ENCODE measurements at regions not wholly inside any gene's neighbourhood (a gene's known extent, or its start where the extent isn't known, plus 50 kb on each side); places are given as distances from the start of the nearest gene placed in this dataset.

- Histone ChIP-seq H3K27ac (ENCODE audit: low read depth, low read length, poor library complexity, severe bottlenecking) (no peak overlapping the region), H3K9me3 (ENCODE audit: low read depth, low read length, poor library complexity, severe bottlenecking) (no peaks in the 10 kb centered on the region), H3K36me3 (ENCODE audit: insufficient read depth, low read length, poor library complexity, severe bottlenecking) (no peaks in the 10 kb centered on the region), H3K27me3 (replicated peaks; ENCODE audit: insufficient read depth, low read depth, low read length, poor library complexity) (no peaks in the 10 kb centered on the region), H3K4me3 (ENCODE audit: low read depth, low read length, poor library complexity, severe bottlenecking) (no peak overlapping the region), H3K4me1 (ENCODE audit: insufficient read depth, low read length, poor library complexity, severe bottlenecking) (no peaks in the 10 kb centered on the region)
- CTCF ChIA-PET = no interaction called here
- intact Hi-C loops (cut with micrococcal nuclease; ENCODE audit: unreplicated experiment) = no loop called here
- no peak for DNase-seq (ENCODE audit: low spot score)
- POLR2A ChIA-PET (ENCODE audit: low non-redundant PET) = no interaction called here
- no TSS peak for BruUV-seq (replicated peaks)
- TF ChIP-seq CTCF (conservative IDR thresholded peaks at IDR 0.05; ENCODE audit: low read depth, low read length) = no peak
- no peak for TF ChIP-seq EZH2 (IDR thresholded peaks at IDR 0.05; ENCODE audit: borderline replicate concordance, low read depth, low read length, poor library complexity, severe bottlenecking)
These were observed 250.8 kb downstream of the EN1 start for GRCh38 chr2:118596620-118597019.

- H3K27ac ChIP-seq (ENCODE audit: low read depth, low read length, poor library complexity, severe bottlenecking) = no peak overlapping the region
- TF ChIP-seq CTCF (conservative IDR thresholded peaks at IDR 0.05; ENCODE audit: low read depth, low read length) = no peak
- TF ChIP-seq EZH2 (IDR thresholded peaks at IDR 0.05; ENCODE audit: borderline replicate concordance, low read depth, low read length, poor library complexity, severe bottlenecking) = no peak
- ChIA-PET POLR2A (ENCODE audit: low non-redundant PET) (no interaction called here), CTCF (no interaction called here)
- H3K9me3 ChIP-seq (ENCODE audit: low read depth, low read length, poor library complexity, severe bottlenecking) = no peaks in the 10 kb centered on the region
- H3K27me3 ChIP-seq (replicated peaks; ENCODE audit: insufficient read depth, low read depth, low read length, poor library complexity) = no peaks in the 10 kb centered on the region
- DNase-seq (ENCODE audit: low spot score) = no peak
- BruUV-seq (replicated peaks) = no TSS peak
- H3K4me1 ChIP-seq (ENCODE audit: insufficient read depth, low read length, poor library complexity, severe bottlenecking) = no peaks in the 10 kb centered on the region
- no peaks in the 10 kb centered on the region for H3K36me3 ChIP-seq (ENCODE audit: insufficient read depth, low read length, poor library complexity, severe bottlenecking)
- intact Hi-C loops (cut with micrococcal nuclease; ENCODE audit: unreplicated experiment) = no loop called here
- no peak overlapping the region for H3K4me3 ChIP-seq (ENCODE audit: low read depth, low read length, poor library complexity, severe bottlenecking)
These were observed 254.2 kb downstream of the EN1 start for GRCh38 chr2:118593257-118593656.

GRCh38 chr2:118591223-118591622 is 256.2 kb downstream of the EN1 start:
- H3K4me3 ChIP-seq (ENCODE audit: low read depth, low read length, poor library complexity, severe bottlenecking) = no peak overlapping the region
- no peak for DNase-seq (ENCODE audit: low spot score)
- CTCF ChIA-PET = no interaction called here
- TF ChIP-seq EZH2 (IDR thresholded peaks at IDR 0.05; ENCODE audit: borderline replicate concordance, low read depth, low read length, poor library complexity, severe bottlenecking) (no peak), CTCF (conservative IDR thresholded peaks at IDR 0.05; ENCODE audit: low read depth, low read length) (no peak)
- POLR2A ChIA-PET (ENCODE audit: low non-redundant PET) = no interaction called here
- intact Hi-C loops (cut with micrococcal nuclease; ENCODE audit: unreplicated experiment) = no loop called here
- no peak overlapping the region for H3K27ac ChIP-seq (ENCODE audit: low read depth, low read length, poor library complexity, severe bottlenecking)
- no TSS peak for BruUV-seq (replicated peaks)
- no peaks in the 10 kb centered on the region for H3K36me3 ChIP-seq (ENCODE audit: insufficient read depth, low read length, poor library complexity, severe bottlenecking)
- H3K4me1 ChIP-seq (ENCODE audit: insufficient read depth, low read length, poor library complexity, severe bottlenecking) = no peaks in the 10 kb centered on the region
- no peaks in the 10 kb centered on the region for H3K9me3 ChIP-seq (ENCODE audit: low read depth, low read length, poor library complexity, severe bottlenecking)
- no peaks in the 10 kb centered on the region for H3K27me3 ChIP-seq (replicated peaks; ENCODE audit: insufficient read depth, low read depth, low read length, poor library complexity)

All from A673 (cell line).